HEK293 (cell line): ENCODE measurements at regions not wholly inside any gene's neighbourhood (a gene's known extent, or its start where the extent isn't known, plus 50 kb on each side); places are given as distances from the start of the nearest gene placed in this dataset.

ENCODE experiments used
- CTCF ChIA-PET: fragments of 350-600 bp; formaldehyde crosslinking; extraction: SDS; loops from one replicate; lab custom pipeline; 2021; ENCODE audit warnings: antibody characterized with exemption; lab: Yijun Ruan, JAX
- POLR2A ChIA-PET: fragments of 300-600 bp; formaldehyde crosslinking; extraction: SDS; loops from one replicate; lab custom pipeline; 2020; ENCODE audit warnings: antibody characterized with exemption, inconsistent platforms; lab: Yijun Ruan, JAX
- H3K27ac ChIP-seq: fragments of 200-500 bp; sonication (Bioruptor generic); 2 replicates; pipeline ENCODE4 v1.5.1; 2014; ENCODE audit warnings: low read depth, low read length, control low read depth, inconsistent platforms; ENCODE audit errors: extremely low read depth
- H3K36me3 ChIP-seq, 2 experiments: fragments of 200-500 bp in 1 of 2; sonication (Bioruptor generic) in 1 of 2; 1 replicate in 1 of 2; 2 replicates in 1 of 2; pipeline ENCODE4 v1.5.1; 2014 to 2017; ENCODE audit warnings: inconsistent platforms in 2 of 2, low read length in 2 of 2; ENCODE audit not compliant: control insufficient read depth in 2 of 2, insufficient read depth in 1 of 2
- H3K4me1 ChIP-seq: fragments of 200-500 bp; sonication (Bioruptor generic); 2 replicates; pipeline ENCODE4 v1.5.1; 2014; ENCODE audit warnings: mild to moderate bottlenecking, low read length, inconsistent platforms; ENCODE audit not compliant: control insufficient read depth, insufficient read depth
- H3K4me3 ChIP-seq: 2 replicates; pipeline ENCODE4 v1.5.1; 2011; ENCODE audit warnings: low read depth, mild to moderate bottlenecking, control low read depth, low read length, moderate library complexity
- H3K9me3 ChIP-seq: fragments of 200-500 bp; sonication (Bioruptor generic); 2 replicates; pipeline ENCODE4 v1.5.1; 2014; ENCODE audit warnings: low read depth, low read length, inconsistent platforms; ENCODE audit not compliant: control insufficient read depth, insufficient read depth
- GFI1B ChIP-seq: fragments of 450-650 bp; formaldehyde crosslinking; IDR thresholded peaks from 2 replicates; pipeline ENCODE4 v1.5.1; 2016; ENCODE audit warnings: missing biosample characterization, missing genetic modification characterization
- SETDB1 ChIP-seq: IDR thresholded peaks from one replicate; pipeline ENCODE4 v1.6.1; 2017; ENCODE audit warnings: mild to moderate bottlenecking, low read length, moderate library complexity, mixed read lengths; ENCODE audit not compliant: insufficient read length
- YY1 ChIP-seq: fragments of 450-650 bp; formaldehyde crosslinking; IDR thresholded peaks from 2 replicates; pipeline ENCODE4 v1.5.1; 2018; ENCODE audit warnings: missing biosample characterization, missing genetic modification characterization
- ZBTB10 ChIP-seq: fragments of 450-650 bp; formaldehyde crosslinking; IDR thresholded peaks from 2 replicates; pipeline ENCODE4 v1.5.1; 2016; ENCODE audit warnings: missing biosample characterization, missing genetic modification characterization
- ZBTB11 ChIP-seq: fragments of 450-650 bp; formaldehyde crosslinking; conservative IDR thresholded peaks from 2 replicates; pipeline ENCODE4 v1.5.1; 2016; ENCODE audit warnings: low read depth, missing biosample characterization, missing genetic modification characterization
- ZNF169 ChIP-seq: fragments of 450-650 bp; formaldehyde crosslinking; IDR thresholded peaks from 2 replicates; pipeline ENCODE4 v1.5.1; 2016; ENCODE audit warnings: missing biosample characterization, missing genetic modification characterization
- ZNF214 ChIP-seq: fragments of 450-650 bp; formaldehyde crosslinking; IDR thresholded peaks from 2 replicates; pipeline ENCODE4 v1.5.1; 2017; ENCODE audit warnings: missing biosample characterization, mild to moderate bottlenecking, missing genetic modification characterization, borderline replicate concordance
- ZNF24 ChIP-seq: fragments of 450-650 bp; formaldehyde crosslinking; IDR thresholded peaks from 2 replicates; pipeline ENCODE4 v1.5.1; 2016; ENCODE audit warnings: missing biosample characterization, missing genetic modification characterization
- ZNF248 ChIP-seq: fragments of 450-650 bp; formaldehyde crosslinking; IDR thresholded peaks from 2 replicates; pipeline ENCODE4 v1.5.1; 2017; ENCODE audit warnings: missing biosample characterization, missing genetic modification characterization
- ZNF280C ChIP-seq: fragments of 450-650 bp; formaldehyde crosslinking; IDR thresholded peaks from 2 replicates; pipeline ENCODE4 v1.5.1; 2016; ENCODE audit warnings: missing biosample characterization, missing genetic modification characterization
- ZNF292 ChIP-seq: fragments of 450-650 bp; formaldehyde crosslinking; IDR thresholded peaks from 2 replicates; pipeline ENCODE4 v1.5.1; 2016; ENCODE audit warnings: low read depth, missing biosample characterization, missing genetic modification characterization, borderline replicate concordance
- ZNF335 ChIP-seq: fragments of 450-650 bp; formaldehyde crosslinking; conservative IDR thresholded peaks from 2 replicates; pipeline ENCODE4 v1.5.1; 2016; ENCODE audit warnings: missing biosample characterization, missing genetic modification characterization
- ZNF362 ChIP-seq: fragments of 450-650 bp; formaldehyde crosslinking; IDR thresholded peaks from 2 replicates; pipeline ENCODE4 v1.5.1; 2016; ENCODE audit warnings: missing biosample characterization, missing genetic modification characterization
- ZNF48 ChIP-seq: fragments of 450-650 bp; formaldehyde crosslinking; IDR thresholded peaks from 2 replicates; pipeline ENCODE4 v1.5.1; 2016; ENCODE audit warnings: missing biosample characterization, missing genetic modification characterization
- ZNF501 ChIP-seq: fragments of 450-650 bp; formaldehyde crosslinking; IDR thresholded peaks from 2 replicates; pipeline ENCODE4 v1.5.1; 2016; ENCODE audit warnings: missing biosample characterization, missing genetic modification characterization
- ZNF571 ChIP-seq: fragments of 450-650 bp; formaldehyde crosslinking; IDR thresholded peaks from 2 replicates; pipeline ENCODE4 v1.5.0; 2017; ENCODE audit warnings: missing biosample characterization, missing genetic modification characterization
- ZNF585B ChIP-seq: fragments of 450-650 bp; formaldehyde crosslinking; IDR thresholded peaks from 2 replicates; pipeline ENCODE4 v1.5.1; 2016; ENCODE audit warnings: missing biosample characterization, missing genetic modification characterization
- ZNF776 ChIP-seq: fragments of 450-650 bp; formaldehyde crosslinking; IDR thresholded peaks from 2 replicates; pipeline ENCODE4 v1.5.0; 2017; ENCODE audit warnings: missing biosample characterization, missing genetic modification characterization, borderline replicate concordance
- ZNF777 ChIP-seq: fragments of 450-650 bp; formaldehyde crosslinking; IDR thresholded peaks from 2 replicates; pipeline ENCODE4 v1.5.1; 2017; ENCODE audit warnings: missing biosample characterization, missing genetic modification characterization, borderline replicate concordance
- ZSCAN18 ChIP-seq: fragments of 450-650 bp; formaldehyde crosslinking; IDR thresholded peaks from 2 replicates; pipeline ENCODE4 v1.5.1; 2016; ENCODE audit warnings: missing biosample characterization, missing genetic modification characterization
- ZXDB ChIP-seq: fragments of 450-650 bp; formaldehyde crosslinking; IDR thresholded peaks from 2 replicates; pipeline ENCODE4 v1.5.1; 2016; ENCODE audit warnings: missing biosample characterization, missing genetic modification characterization

- ChIA-PET CTCF (interaction anchor here (0.7 kb wide), 1 partner anchor 1888 kb away, joined by 3 read pairs; no protein-coding TSS in a partner anchor), POLR2A (no interaction called here)
- H3K9me3 ChIP-seq, result no peaks in the 10 kb centered on the region
- peak; percentile 68 for TF ChIP-seq SETDB1
- no peak for TF ChIP-seq ZNF280C (tag by site-specific recombination)
- TF ChIP-seq ZNF777 (tag by site-specific recombination), result no peak
- TF ChIP-seq ZNF292, result no peak
- no peak for TF ChIP-seq ZNF169 (tag by site-specific recombination)
- no peaks in the 10 kb centered on the region for H3K4me1 ChIP-seq
- no peaks in the 10 kb centered on the region for H3K36me3 ChIP-seq
- H3K27ac ChIP-seq, result no peak overlapping the region
- no peak overlapping the region for H3K4me3 ChIP-seq
These were observed 130.7 kb upstream of the RPL10L start for GRCh38 chr14:46782281-46782680.

GRCh38 chr14:46769292-46769691 lies 117.7 kb upstream of the RPL10L start:
- CTCF ChIA-PET, result no interaction called here
- Histone ChIP-seq H3K9me3 (no peaks in the 10 kb centered on the region), H3K27ac (no peak overlapping the region), H3K4me3 (no peak overlapping the region), H3K36me3 (no peaks in the 10 kb centered on the region)
- TF ChIP-seq ZNF501, result no peak
- TF ChIP-seq ZNF48 (tag by site-specific recombination), result no peak
- no peak for TF ChIP-seq ZBTB10 (tag by site-specific recombination)
- no peak for TF ChIP-seq GFI1B
- TF ChIP-seq ZNF335 (tag by site-specific recombination), result no peak
- TF ChIP-seq ZNF362 (tag by site-specific recombination), result no peak
- TF ChIP-seq, all 188 proteins: peak for 0
- POLR2A ChIA-PET, result no interaction called here
- H3K4me1 ChIP-seq, result no peaks in the 10 kb centered on the region

- ChIA-PET POLR2A (no interaction called here), CTCF (interaction anchor here (0.5 kb wide), 1 partner anchor 166 kb away, joined by 3 read pairs; no protein-coding TSS in a partner anchor)
- no peak overlapping the region for H3K27ac ChIP-seq
- no peaks in the 10 kb centered on the region for H3K4me1 ChIP-seq
- H3K4me3 ChIP-seq, result no peak overlapping the region
- H3K9me3 ChIP-seq, result no peaks in the 10 kb centered on the region
- no peaks in the 10 kb centered on the region for H3K36me3 ChIP-seq
- TF ChIP-seq ZNF571 (tag by site-specific recombination) (no peak), ZSCAN18 (tag by site-specific recombination) (no peak), ZNF776 (tag by site-specific recombination) (no peak), YY1 (tag by site-specific recombination) (no peak), ZXDB (no peak), ZNF214 (no peak), ZNF248 (tag by site-specific recombination) (no peak), ZBTB11 (tag by site-specific recombination) (no peak), ZNF585B (tag by site-specific recombination) (no peak), ZNF24 (no peak), ZNF335 (tag by site-specific recombination) (no peak)
These were observed 95.5 kb upstream of the RPL10L start for GRCh38 chr14:46747001-46747652.
